ENCODE measurements at regions not wholly inside any gene's neighbourhood (a gene's known extent, or its start where the extent isn't known, plus 50 kb on each side); places are given as distances from the start of the nearest gene placed in this dataset.

- H3K4me3 Mint-ChIP-seq = no peak overlapping the region
- H3K27me3 Mint-ChIP-seq = peaks cover 4% of the 10 kb centered on the region
- ATAC-seq (no peak), DNase-seq (no peak)
- intact Hi-C loops (cut with micrococcal nuclease) = no loop called here
- POLR2A ChIA-PET = no interaction called here
- H3K27ac Mint-ChIP-seq = no peak overlapping the region
- CTCF ChIA-PET = no interaction called here
- H3K36me3 Mint-ChIP-seq (ENCODE audit: low read depth) = no peaks in the 10 kb centered on the region
- H3K9me3 Mint-ChIP-seq = no peaks in the 10 kb centered on the region
- no peaks in the 10 kb centered on the region for H3K4me1 Mint-ChIP-seq (ENCODE audit: low read depth)
- TF ChIP-seq CTCF (IDR thresholded peaks at IDR 0.05) = no peak
Observed at GRCh38 chr14:101065246-101065645, 161.7 kb upstream of the RTL1 start.

GRCh38 chr14:101065696-101066694, 162.5 kb upstream of the RTL1 start:
- H3K4me3 Mint-ChIP-seq = no peak overlapping the region
- no peak overlapping the region for H3K27ac Mint-ChIP-seq
- TF ChIP-seq CTCF (IDR thresholded peaks at IDR 0.05) = no peak
- intact Hi-C loops (cut with micrococcal nuclease) = no loop called here
- no peaks in the 10 kb centered on the region for H3K36me3 Mint-ChIP-seq (ENCODE audit: low read depth)
- no peaks in the 10 kb centered on the region for H3K4me1 Mint-ChIP-seq (ENCODE audit: low read depth)
- no peak for DNase-seq
- ChIA-PET CTCF (no interaction called here), POLR2A (no interaction called here)
- peaks cover 6% of the 10 kb centered on the region for H3K27me3 Mint-ChIP-seq
- no peak for ATAC-seq
- no peaks in the 10 kb centered on the region for H3K9me3 Mint-ChIP-seq

GRCh38 chr14:101066826-101067510, 163.4 kb upstream of the RTL1 start:
- Mint-ChIP-seq H3K27me3 (peaks cover 6% of the 10 kb centered on the region), H3K9me3 (no peaks in the 10 kb centered on the region), H3K36me3 (ENCODE audit: low read depth) (no peaks in the 10 kb centered on the region), H3K4me1 (ENCODE audit: low read depth) (no peaks in the 10 kb centered on the region), H3K4me3 (no peak overlapping the region), H3K27ac (no peak overlapping the region)
- CTCF ChIA-PET = no interaction called here
- intact Hi-C loops (cut with micrococcal nuclease) = no loop called here
- POLR2A ChIA-PET = no interaction called here
- no peak for DNase-seq
- TF ChIP-seq CTCF (IDR thresholded peaks at IDR 0.05) = no peak
- ATAC-seq = no peak

GRCh38 chr14:101068313-101069227, 165.0 kb upstream of the RTL1 start:
- Mint-ChIP-seq H3K27ac (no peak overlapping the region), H3K4me3 (no peak overlapping the region), H3K4me1 (ENCODE audit: low read depth) (no peaks in the 10 kb centered on the region), H3K27me3 (peaks cover 6% of the 10 kb centered on the region), H3K9me3 (no peaks in the 10 kb centered on the region), H3K36me3 (ENCODE audit: low read depth) (no peaks in the 10 kb centered on the region)
- DNase-seq = no peak
- POLR2A ChIA-PET = no interaction called here
- intact Hi-C loops (cut with micrococcal nuclease) = no loop called here
- TF ChIP-seq CTCF (IDR thresholded peaks at IDR 0.05) = no peak
- no peak for ATAC-seq
- CTCF ChIA-PET = no interaction called here
